Glutamatergic neuron (in vitro differentiated cells): ENCODE measurements at regions not wholly inside any gene's neighbourhood (a gene's known extent, or its start where the extent isn't known, plus 50 kb on each side); places are given as distances from the start of the nearest gene placed in this dataset.
"Not testable (repeated sequence)": the region's sequence is repeated elsewhere in the genome, so short reads cannot be mapped to it uniquely, and the experiment has no call there.

Experiments
- DNase-seq: peaks from one replicate; pipeline ENCODE4 v3.0.0; 2022
- H3K27ac Mint-ChIP-seq: one replicate; pipeline ENCODE4 v1.8.0; 2020; ENCODE audit warnings: mild to moderate bottlenecking, mixed read lengths, inconsistent platforms; ENCODE audit not compliant: unreplicated experiment
- H3K27me3 Mint-ChIP-seq: one replicate; pipeline ENCODE4 v1.8.0; 2020; ENCODE audit warnings: mild to moderate bottlenecking, moderate library complexity, mixed read lengths, inconsistent platforms; ENCODE audit not compliant: unreplicated experiment
- H3K36me3 Mint-ChIP-seq: one replicate; pipeline ENCODE4 v1.8.0; 2020; ENCODE audit warnings: mild to moderate bottlenecking, mixed read lengths, inconsistent platforms; ENCODE audit not compliant: unreplicated experiment
- H3K4me1 Mint-ChIP-seq: one replicate; pipeline ENCODE4 v1.8.0; 2020; ENCODE audit warnings: mild to moderate bottlenecking, low read depth, mixed read lengths, inconsistent platforms; ENCODE audit not compliant: unreplicated experiment
- H3K4me3 Mint-ChIP-seq: one replicate; pipeline ENCODE4 v1.8.0; 2020; ENCODE audit warnings: mild to moderate bottlenecking, mixed read lengths, inconsistent platforms; ENCODE audit not compliant: unreplicated experiment
- H3K9me3 Mint-ChIP-seq: one replicate; pipeline ENCODE4 v1.8.0; 2020; ENCODE audit warnings: mild to moderate bottlenecking, moderate library complexity, mixed read lengths, inconsistent platforms; ENCODE audit not compliant: unreplicated experiment
- TF ChIP-seq, protein P1 (sequence below): fragments of 200-600 bp; sonication (generic); IDR thresholded peaks from one replicate; pipeline ENCODE4 v1.5.0; 2021; ENCODE audit not compliant: partially characterized antibody, unreplicated experiment

- Mint-ChIP-seq H3K27ac (no peak overlapping the region), H3K9me3 (no peaks in the 10 kb centered on the region), H3K27me3 (no peaks in the 10 kb centered on the region), H3K4me3 (no peak overlapping the region), H3K36me3 (no peaks in the 10 kb centered on the region), H3K4me1 (no peaks in the 10 kb centered on the region)
- TF ChIP-seq, protein P1, sequence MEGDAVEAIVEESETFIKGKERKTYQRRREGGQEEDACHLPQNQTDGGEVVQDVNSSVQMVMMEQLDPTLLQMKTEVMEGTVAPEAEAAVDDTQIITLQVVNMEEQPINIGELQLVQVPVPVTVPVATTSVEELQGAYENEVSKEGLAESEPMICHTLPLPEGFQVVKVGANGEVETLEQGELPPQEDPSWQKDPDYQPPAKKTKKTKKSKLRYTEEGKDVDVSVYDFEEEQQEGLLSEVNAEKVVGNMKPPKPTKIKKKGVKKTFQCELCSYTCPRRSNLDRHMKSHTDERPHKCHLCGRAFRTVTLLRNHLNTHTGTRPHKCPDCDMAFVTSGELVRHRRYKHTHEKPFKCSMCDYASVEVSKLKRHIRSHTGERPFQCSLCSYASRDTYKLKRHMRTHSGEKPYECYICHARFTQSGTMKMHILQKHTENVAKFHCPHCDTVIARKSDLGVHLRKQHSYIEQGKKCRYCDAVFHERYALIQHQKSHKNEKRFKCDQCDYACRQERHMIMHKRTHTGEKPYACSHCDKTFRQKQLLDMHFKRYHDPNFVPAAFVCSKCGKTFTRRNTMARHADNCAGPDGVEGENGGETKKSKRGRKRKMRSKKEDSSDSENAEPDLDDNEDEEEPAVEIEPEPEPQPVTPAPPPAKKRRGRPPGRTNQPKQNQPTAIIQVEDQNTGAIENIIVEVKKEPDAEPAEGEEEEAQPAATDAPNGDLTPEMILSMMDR, result no peak
- no peak for DNase-seq
Observed at GRCh38 chr19:28358633-28359032, 854.3 kb downstream of the UQCRFS1 start.

DNA sequence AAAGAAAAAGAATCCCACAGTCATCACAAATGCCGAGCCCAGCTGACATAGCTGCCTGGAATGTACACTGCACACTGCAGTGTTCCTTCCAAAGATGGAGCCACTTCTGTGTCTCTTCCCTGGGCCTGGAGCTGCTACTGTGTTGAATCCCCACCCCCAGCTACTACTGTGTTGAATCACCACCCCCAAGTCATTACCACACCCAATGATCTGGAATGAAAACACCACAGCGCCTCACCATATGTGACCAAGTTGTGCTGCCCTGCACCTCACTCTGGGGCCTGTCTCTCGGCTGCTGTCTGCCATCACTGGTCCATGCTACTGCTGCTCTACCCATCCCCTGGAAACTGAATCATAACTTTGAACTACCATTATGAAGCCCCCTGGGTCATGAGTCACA lies 861.2 kb downstream of the UQCRFS1 start:
- TF ChIP-seq, protein P1, result no peak
- no peak overlapping the region for H3K4me3 Mint-ChIP-seq
- no peaks in the 10 kb centered on the region for H3K4me1 Mint-ChIP-seq
- no peak for DNase-seq
- H3K27ac Mint-ChIP-seq, result no peak overlapping the region
- H3K9me3 Mint-ChIP-seq, result peaks cover 5% of the 10 kb centered on the region
- no peaks in the 10 kb centered on the region for H3K27me3 Mint-ChIP-seq
- no peaks in the 10 kb centered on the region for H3K36me3 Mint-ChIP-seq

GRCh38 chr19:28351321-28351720 lies 861.6 kb downstream of the UQCRFS1 start:
- not testable (repeated sequence) for H3K27me3 Mint-ChIP-seq, H3K9me3 Mint-ChIP-seq, H3K4me3 Mint-ChIP-seq, H3K4me1 Mint-ChIP-seq, H3K36me3 Mint-ChIP-seq, DNase-seq, H3K27ac Mint-ChIP-seq

DNA sequence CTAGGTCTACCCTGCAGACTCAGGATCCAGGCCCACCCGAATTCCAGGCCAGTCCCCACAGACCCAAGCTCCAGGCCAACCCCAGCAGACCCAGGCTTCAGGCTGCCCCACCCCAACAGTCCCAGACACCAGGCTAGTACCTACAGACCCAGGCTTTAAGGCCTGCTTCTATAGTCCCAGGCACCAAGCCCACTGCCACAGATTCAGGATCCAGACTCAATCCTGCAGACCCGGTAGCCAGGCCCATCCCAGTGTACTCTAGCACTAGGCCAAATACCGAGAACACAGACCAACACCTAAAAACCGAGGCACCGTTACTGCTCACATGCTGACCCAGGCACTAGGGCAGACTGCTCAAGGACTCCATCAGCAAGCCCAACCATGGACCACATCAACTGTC lies 862.3 kb downstream of the UQCRFS1 start:
- H3K4me1 Mint-ChIP-seq, result no peaks in the 10 kb centered on the region
- peaks cover 5% of the 10 kb centered on the region for H3K9me3 Mint-ChIP-seq
- no peak for DNase-seq
- TF ChIP-seq, protein P1, result no peak
- no peak overlapping the region for H3K4me3 Mint-ChIP-seq
- no peak overlapping the region for H3K27ac Mint-ChIP-seq
- H3K27me3 Mint-ChIP-seq, result no peaks in the 10 kb centered on the region
- H3K36me3 Mint-ChIP-seq, result no peaks in the 10 kb centered on the region

GRCh38 chr19:28350037-28350436 lies 862.9 kb downstream of the UQCRFS1 start:
- DNase-seq, result no peak

More at GRCh38 chr19:28350037-28350436, 862.9 kb downstream of the UQCRFS1 start:
- no peaks in the 10 kb centered on the region for H3K4me1 Mint-ChIP-seq
- H3K27ac Mint-ChIP-seq, result no peak overlapping the region
- peaks cover 1% of the 10 kb centered on the region for H3K27me3 Mint-ChIP-seq
- no peak overlapping the region for H3K4me3 Mint-ChIP-seq
- peaks cover 5% of the 10 kb centered on the region for H3K9me3 Mint-ChIP-seq
- TF ChIP-seq, protein P1, result no peak
- no peaks in the 10 kb centered on the region for H3K36me3 Mint-ChIP-seq
